ENCODE measurements at regions not wholly inside any gene's neighbourhood (a gene's known extent, or its start where the extent isn't known, plus 50 kb on each side); places are given as distances from the start of the nearest gene placed in this dataset.

- no peak for TF ChIP-seq CTCF (conservative IDR thresholded peaks at IDR 0.05; ENCODE audit: low read depth, low read length)
- no peak for TF ChIP-seq EZH2phosphoT487 (IDR thresholded peaks at IDR 0.05; ENCODE audit: borderline replicate concordance, low read length)
These were observed 485.9 kb downstream of the OMA1 start for GRCh38 chr1:58060559-58061170.

Data from PC-3 (cell line).